ENCODE measurements at regions not wholly inside any gene's neighbourhood (a gene's known extent, or its start where the extent isn't known, plus 50 kb on each side); places are given as distances from the start of the nearest gene placed in this dataset.

GRCh38 chr20:16173044-16173443, 400.2 kb downstream of the KIF16B start (continued):
- TF ChIP-seq ZFP91 (CRISPR knock-in tag; IDR thresholded peaks at IDR 0.05), result no peak
- TF ChIP-seq HDAC1 (IDR thresholded peaks at IDR 0.05), result no peak
- TF ChIP-seq CHD1 (IDR thresholded peaks at IDR 0.05; ENCODE audit: low read length), result no peak
- TF ChIP-seq RUNX1 (IDR thresholded peaks at IDR 0.05; ENCODE audit: low read depth), result no peak

GRCh38 chr20:16171180-16171579, 402.1 kb downstream of the KIF16B start:
- FAIRE-seq (no peak), DNase-seq (ENCODE audit: extremely low read depth in 1 of 4, low spot score in 3 of 4) (no peak), ATAC-seq (no peak)
- no peak overlapping the region for H3K9ac ChIP-seq (ENCODE audit: insufficient read depth in 1 of 2, low read depth in 2 of 2, low read length in 2 of 2)
- no peak overlapping the region for H3K4me3 ChIP-seq
- H3K27me3 ChIP-seq (ENCODE audit: control insufficient read depth in 2 of 2, insufficient read depth in 2 of 2, low read length in 2 of 2), result no peaks in the 10 kb centered on the region
- H3K4me1 ChIP-seq (replicated peaks in 1 of 2; ENCODE audit: control insufficient read depth in 2 of 2, insufficient read depth in 2 of 2, low read length in 2 of 2), result no peaks in the 10 kb centered on the region
- intact Hi-C loops (cut with micrococcal nuclease), result no loop called here
- no peaks in the 10 kb centered on the region for H3K9me3 ChIP-seq (replicated peaks; ENCODE audit: control insufficient read depth, insufficient read depth, low read depth, low read length)
- no TSS peak for BruUV-seq (replicated peaks)
- no peaks in the 10 kb centered on the region for H3K9me1 ChIP-seq (ENCODE audit: control insufficient read depth, insufficient read depth, low read length)
- no peaks in the 10 kb centered on the region for H4K20me1 ChIP-seq (replicated peaks; ENCODE audit: control insufficient read depth, insufficient read depth, low read length)
- H2AFZ ChIP-seq (ENCODE audit: low read depth, low read length), result no peak overlapping the region
- ChIA-PET CTCF (ENCODE audit: low intra/inter-chr PET ratio) (no interaction called here), POLR2A (no interaction called here)
- H3K27ac ChIP-seq (ENCODE audit: extremely low read depth, low read depth, low read length), result no peak overlapping the region
- H3K79me2 ChIP-seq (ENCODE audit: control insufficient read depth, insufficient read depth, low read length), result no peaks in the 10 kb centered on the region
- H3K4me2 ChIP-seq (ENCODE audit: insufficient read depth, low read length), result no peak overlapping the region
- in situ Hi-C loops (cut with MboI), result no loop called here
- H3K36me3 ChIP-seq (ENCODE audit: control insufficient read depth, insufficient read depth, low read length), result no peaks in the 10 kb centered on the region
- TF ChIP-seq ZNF830 (CRISPR knock-in tag; IDR thresholded peaks at IDR 0.05) (no peak), REST (IDR thresholded peaks at IDR 0.05; ENCODE audit: borderline replicate concordance) (no peak), REST (CRISPR knock-in tag; IDR thresholded peaks at IDR 0.05; ENCODE audit: low read depth) (no peak), ZFP30 (CRISPR knock-in tag; IDR thresholded peaks at IDR 0.05; ENCODE audit: borderline replicate concordance) (no peak), MBD1 (CRISPR knock-in tag; IDR thresholded peaks at IDR 0.05) (no peak), HBP1 (CRISPR knock-in tag; IDR thresholded peaks at IDR 0.05) (no peak)

Data from K562 (cell line).